LoVo (cell line): ENCODE measurements at regions not wholly inside any gene's neighbourhood (a gene's known extent, or its start where the extent isn't known, plus 50 kb on each side); places are given as distances from the start of the nearest gene placed in this dataset.

Experiments
- DNase-seq: peaks from one replicate; pipeline ENCODE4 v3.0.0-alpha.2; 2016; ENCODE audit warnings: low spot score

DNA sequence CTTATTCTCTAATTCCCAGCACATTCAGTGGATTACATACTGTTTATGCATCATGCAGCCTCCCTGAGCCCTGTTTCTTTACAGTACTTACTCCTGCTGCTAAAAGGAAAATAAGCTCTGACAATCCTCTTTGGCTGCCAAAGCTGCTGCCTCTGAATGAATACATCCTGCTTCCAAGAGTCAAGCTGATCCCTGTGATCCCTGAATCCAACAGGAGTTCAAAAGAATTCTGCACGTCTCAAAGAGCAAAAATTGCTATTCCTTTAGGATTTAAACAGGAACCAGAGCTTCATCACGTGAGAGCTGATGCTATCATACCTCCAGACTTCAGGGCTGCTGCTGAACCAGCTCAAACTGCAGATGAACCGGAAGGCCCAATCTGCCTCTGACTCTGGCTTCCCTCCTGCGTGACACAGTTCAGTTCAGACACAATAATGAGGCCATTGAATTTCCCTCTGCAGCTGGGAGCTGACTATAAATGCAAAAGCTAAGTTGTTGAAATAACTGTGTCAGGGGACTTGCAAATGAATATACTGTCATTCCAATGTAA, 851.0 kb upstream of the PHF14 start:
- DNase-seq, result no peak

DNA sequence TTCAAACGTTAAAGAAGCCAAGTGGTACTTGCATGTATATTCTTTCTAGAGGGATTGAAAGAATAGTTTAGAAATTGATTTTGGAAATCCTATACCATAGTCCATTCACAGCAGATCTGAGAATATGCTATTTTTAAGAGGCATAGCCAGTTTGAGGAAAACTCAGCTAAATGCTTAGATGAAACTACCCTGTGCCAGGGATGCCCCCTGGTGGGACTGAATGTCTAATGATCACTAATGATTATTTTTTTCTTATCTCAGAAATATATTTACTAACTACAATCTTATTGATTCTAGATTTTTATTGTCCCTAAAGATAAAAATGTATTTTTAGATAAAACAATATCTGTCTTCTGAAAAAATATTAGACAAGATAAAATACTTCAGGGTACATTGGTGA, 844.9 kb upstream of the PHF14 start:
- no peak for DNase-seq

DNA sequence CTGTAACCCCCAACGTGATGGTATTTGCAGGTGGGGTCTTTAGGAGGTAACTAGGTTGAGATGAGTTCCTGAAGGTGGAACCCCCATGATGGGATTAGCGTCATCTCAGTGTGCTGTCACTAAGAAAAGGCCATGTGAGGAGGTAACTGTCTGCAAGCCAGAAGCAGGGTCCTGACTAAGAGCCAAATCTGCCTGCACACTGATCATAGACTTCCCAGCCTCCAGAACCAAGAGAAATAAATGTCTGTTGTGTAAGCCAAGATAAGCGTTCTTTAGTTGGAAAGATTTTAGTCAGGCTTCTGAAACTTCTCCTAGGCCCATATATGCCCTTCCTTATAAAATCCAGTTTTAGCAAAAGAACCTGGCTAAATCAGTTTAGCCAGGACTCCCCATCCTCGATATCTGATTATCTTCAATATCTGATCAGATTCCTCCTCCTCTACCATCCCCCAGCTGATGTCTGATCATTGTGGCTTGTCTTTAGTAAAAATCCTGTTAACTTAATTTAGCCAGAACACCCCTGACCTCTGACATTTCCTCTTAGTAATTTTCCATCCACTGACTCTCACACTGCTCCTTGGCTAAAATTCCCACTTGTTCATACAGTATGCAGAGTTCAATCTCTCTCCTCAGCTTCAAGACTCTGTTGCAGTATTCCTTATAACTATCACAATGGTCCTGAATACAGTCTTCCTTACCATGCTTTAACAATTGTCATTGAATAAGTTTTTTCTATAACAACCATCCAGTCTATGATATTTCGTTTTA, 835.4 kb upstream of the PHF14 start:
- no peak for DNase-seq

DNA sequence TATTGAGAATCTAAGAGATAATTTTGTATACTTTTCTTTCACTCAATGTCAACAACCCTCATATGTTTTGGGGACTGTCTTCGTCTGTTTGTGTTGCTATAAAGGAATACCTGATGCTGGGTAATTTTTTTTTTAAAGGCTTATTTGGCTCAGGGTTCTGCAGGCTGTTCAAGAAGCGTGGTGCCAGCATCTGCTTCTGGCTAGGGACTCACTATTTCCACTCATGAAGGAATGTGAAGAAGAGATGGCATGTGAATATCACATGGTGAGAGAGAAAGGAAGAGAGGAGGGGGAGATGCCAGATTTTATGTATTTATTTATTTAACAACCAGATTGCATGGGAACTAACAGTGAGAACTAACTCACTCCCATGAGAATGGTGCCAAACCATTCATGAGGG, 827.4 kb upstream of the PHF14 start:
- no peak for DNase-seq

DNA sequence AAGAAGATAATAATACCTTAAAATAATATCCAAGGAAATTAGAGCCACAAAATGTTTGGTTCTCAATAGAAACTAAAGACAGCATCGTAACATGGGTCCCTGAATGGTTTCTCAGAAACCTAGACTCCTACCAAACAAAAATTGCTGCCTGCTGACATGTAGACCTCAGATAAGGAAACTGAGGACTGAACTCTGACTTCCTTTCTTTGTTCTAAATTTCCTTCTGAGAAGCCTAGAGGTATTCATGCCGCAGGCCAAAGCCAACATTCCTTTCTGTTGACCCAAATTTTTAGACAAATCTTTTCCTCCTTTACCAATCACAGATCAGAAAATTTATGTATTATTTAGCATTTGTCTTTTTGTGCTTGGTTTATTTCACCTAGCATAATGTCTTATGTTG, 816.7 kb upstream of the PHF14 start:
- DNase-seq, result no peak

DNA sequence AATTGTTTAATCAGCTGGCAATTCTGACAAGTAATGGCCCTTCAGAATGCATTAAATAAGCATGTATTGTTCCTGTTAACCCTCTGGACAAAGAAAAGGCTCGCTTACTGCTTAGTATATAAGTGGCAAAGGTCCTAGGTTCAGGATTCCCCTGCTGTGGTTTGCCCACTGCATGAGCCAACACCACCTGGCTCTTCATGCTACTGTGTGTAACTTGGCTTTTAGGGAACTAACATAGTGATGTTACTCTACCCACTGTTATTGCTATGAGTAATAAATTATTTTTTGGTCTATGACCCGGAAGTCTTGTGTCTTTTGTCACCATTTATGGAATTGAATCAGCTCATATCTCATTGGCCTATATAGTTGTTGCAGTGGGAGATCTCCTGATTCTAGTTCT, 791.7 kb upstream of the PHF14 start:
- no peak for DNase-seq

DNA sequence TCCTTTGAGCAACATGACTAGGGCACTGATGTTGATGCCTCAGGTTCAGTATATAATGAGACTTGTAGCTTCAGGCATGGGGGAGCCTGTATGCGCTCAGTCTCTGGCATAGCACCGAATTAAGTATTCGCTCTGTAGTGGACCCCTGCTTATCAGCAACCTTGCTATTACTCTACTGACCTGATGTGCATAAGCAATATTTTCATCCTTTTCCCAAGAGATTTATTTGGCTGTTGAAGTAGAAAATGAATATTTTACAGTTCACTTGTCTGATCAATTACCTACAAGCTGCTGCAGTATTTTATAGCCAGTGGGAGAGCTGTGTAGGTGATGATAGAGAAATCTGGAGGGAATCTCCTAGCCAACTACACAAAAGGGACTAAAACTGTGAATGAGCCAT, 781.6 kb upstream of the PHF14 start:
- DNase-seq, result no peak

DNA sequence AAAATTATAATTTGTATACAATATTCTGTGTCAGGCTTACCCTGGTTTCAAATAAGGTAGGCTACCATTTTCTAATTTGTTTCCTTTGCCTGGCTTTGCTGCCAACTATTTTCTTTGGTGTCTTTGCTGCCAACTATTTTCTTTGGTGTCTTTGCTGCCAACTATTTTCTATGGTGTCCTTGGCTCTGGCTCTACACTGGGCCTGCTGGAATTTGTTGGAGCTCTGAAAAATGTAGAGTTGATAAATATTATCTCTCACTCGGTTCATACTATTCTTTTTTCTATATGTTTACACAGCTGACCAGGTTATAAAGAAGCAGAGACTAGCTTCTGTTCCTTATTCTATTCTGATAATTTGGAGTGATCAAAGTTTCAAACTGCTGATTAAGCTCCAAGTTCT, 768.0 kb upstream of the PHF14 start:
- DNase-seq, result no peak

DNA sequence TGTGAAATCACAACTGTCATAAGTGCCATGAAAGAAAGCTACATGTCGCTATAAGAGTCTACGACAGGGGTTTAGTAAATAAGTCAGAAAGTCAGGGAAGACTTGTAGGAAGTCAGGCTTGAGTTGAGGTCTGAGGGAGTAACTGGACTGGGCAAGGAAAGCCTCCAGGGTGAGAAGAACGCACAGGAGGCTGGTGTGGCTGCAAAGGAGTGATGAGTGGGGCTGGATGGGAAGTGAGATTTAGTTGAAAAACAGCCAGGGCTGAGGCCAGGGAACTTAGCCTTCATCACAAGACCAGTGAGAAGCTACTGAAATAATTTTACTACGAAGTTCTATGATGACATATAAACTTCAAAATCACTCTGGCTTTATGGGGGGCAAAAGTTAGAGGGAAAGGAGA, 763.7 kb upstream of the PHF14 start:
- DNase-seq, result no peak

DNA sequence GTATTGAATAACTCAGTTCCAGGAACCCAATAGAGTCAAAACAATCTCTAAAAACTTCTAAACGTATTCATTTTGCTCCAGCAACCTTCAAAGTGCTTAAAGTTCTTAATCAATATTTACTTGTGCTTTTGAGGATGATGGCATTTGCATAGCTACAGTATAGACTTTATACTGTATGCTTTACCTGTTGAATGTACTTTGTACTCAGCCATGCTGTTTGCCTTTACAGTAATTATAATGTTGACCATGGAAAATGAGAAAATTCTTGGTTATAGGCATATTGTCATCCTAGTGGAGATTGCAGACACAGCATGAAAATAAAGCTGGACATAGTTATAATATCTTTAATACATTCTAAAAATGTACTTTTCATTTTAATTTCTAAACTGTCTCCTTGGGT, 762.7 kb upstream of the PHF14 start:
- no peak for DNase-seq

DNA sequence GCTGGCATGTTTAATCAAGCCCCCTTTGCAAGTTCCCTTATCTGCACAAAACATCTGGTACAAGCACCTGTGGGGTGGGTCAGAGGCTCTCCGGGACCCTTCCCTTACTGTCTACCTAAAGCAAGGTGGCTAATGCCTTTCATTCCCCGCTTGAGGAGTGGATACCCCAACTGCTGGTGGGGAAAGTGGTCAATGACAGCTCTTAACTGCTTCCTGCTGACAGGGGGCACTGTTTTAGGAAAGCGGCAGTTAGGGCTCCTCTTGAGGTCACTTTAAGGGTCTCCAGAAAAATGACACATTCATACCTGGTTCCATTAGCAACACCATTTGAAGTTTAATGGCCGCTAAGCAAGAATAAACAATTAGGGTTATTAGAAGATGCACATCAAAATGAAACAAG, 761.8 kb upstream of the PHF14 start:
- DNase-seq, result no peak

DNA sequence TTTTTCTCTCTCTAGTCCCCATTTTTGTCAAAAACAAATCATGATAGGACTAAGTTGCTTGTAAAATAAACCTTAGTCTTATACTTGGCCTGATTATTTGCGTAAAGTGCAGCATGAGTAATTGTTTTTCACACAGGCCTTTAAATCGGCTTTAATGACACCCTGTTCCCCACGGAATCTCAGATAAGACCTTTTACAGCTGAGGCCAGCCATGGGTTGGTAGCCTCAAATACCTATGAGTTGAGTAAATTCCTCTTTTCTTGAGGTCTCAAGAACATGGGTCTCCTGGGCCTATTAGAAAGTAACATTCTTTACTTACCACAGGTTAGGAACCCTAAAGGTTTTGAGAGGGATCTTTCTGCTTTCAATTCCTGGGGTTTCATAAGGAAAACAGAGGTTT, 761.0 kb upstream of the PHF14 start:
- no peak for DNase-seq

DNA sequence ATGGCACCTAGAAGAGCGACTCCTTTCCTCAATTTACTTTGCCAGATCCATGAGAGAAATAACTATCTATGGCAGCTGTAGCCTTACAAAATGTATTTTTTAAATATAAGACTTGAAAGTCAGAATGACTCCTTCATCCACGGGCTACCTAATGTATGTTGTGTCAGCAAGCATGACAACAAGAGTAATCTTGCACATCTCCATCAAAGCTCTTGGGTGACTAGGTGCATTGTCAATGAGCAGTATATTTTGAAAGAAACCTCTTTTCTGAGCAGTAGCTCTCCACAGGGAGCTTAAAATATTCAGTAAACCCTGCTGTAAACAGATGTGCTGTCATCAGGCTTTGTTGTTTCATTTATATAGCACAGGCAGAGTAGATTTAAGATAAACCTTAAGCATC, 757.2 kb upstream of the PHF14 start:
- DNase-seq, result no peak

DNA sequence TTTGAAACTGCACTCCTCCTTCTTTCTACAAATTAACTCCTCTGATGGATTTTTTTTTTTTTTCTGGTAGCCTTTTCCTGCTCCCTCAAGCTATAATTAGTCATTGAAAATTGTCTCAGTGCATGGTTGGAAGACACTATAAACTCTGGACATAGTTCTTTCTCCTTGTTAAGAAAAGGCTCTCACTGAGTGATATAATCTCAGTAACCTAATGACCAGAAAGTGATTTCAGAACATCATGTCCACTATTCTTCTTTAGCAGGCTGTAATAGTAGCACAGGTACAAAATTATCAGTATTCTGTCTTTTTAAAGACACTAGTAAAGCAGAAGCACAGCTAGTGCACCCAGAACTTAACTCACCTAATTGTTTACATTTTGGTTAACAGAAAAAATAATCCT, 752.6 kb upstream of the PHF14 start:
- DNase-seq, result no peak

DNA sequence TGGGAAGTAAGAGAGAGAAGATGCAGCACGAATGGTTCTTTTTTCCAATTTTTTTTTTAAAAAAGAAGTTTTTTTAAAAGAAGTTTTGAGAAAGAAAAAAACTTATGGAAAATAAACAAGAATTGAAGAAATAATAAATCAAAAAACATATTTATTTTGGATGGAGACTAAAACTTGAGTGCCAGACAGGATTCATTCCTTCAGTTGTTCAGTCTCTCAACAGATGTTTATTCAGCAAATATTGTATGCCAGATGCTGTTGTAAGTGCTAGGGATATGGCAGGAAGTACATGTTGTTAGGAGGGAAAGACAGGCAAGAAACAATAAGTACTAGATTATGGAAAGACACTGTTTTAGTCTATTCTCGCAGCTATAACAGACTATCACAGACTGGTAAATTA, 750.7 kb upstream of the PHF14 start:
- DNase-seq, result no peak

DNA sequence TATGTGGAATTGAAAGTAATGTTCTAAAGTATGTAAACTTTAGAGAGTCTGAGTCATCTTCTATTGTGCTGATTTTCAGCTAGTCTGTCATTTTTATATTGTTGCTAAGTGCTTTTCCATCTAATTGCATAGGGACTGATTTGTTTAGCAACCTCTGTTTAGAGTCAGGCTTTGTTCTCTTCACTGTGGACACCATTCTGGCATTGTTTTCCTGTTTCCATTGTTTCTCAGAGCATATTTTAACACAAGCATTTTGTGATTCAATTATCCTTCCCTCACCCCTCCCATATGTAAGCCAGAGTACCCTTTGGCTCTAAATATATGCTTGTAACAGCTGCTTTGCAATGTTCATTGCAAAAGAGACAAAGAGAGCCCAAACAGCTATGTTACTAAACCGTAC, 748.4 kb upstream of the PHF14 start:
- DNase-seq, result no peak

DNA sequence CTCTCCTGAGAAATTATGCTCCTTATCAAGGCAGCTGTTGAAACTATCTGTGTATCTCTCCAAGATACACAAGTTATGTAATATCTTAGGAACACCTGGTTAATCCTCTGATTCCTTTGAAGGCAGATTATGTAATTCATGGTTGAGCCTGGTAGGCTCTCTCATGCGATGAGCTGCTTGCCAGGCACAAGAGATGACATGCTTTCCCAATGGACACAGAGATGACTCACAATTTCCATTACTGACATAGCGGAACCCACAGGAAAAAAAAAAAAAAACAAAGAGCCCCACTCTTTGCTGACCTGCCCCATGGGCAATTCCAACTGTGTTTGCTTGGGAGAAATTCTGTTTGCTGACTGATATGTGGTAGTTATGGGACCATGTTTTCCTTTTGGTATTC, 736.4 kb upstream of the PHF14 start:
- DNase-seq, result peak; percentile 14

DNA sequence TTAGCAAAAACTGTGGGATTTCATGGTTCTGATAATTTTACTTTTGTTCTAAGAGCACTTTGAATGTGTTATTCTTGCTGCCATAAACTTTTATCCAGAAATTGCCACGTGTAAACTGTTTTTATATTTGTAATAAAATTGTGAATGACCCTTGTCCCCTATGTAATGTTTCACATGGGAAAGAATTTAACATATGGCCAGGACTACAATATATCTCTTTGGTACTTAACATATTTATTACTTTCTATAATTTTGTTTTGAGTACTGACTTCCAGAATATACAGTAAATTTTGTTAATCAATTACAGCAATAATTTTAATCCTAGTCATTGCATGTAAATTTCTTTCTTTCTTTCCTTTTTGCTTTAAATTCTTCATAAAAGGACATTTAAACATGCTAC, 735.0 kb upstream of the PHF14 start:
- DNase-seq, result no peak

DNA sequence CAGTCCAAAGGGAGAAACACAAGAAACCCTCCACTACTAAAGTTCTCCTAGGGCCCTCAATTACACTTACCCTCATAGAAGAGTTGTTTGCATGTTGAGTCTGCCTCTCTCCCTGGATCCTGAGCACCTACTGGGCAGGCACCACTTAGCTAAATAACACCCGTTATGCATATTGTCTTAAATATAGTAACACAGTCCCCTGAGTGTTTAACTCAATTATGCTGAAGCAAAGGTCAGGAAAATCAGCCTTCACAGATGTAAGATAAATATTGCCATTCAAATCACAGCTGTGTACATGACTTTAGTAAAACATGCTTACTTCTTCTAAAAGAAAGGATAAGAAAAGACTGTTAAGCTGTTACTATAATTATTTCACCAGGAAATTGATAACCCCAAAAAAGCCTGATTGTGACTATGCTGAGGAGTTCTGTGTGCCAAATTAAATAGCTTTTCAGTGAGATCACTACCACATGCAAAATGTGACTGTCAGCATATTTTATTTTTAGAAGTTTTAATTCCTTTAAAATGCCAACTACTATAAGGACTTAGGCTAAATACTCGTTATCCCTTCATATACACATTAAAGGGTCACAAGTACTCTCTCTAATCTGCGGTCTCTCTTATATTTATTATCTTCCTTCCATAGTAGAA, 733.9 kb upstream of the PHF14 start:
- DNase-seq, result no peak

DNA sequence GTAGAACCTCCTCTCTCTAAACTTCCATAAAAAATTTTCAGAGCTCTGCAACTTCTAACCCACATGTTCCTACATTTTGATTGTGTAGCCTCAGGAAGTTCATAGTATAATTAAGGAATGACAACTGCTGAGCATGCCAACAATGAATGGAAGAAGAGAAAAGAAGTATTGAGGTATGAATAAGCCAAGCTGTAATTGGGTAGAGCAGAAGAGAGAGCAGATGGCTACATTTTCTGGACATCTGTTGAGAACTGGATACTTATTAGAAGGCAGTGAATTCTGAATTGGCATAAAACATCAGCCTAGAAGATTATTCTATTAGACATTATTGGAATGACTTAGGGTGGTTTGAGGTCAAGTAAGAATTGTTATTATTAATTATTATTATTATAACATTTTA, 728.3 kb upstream of the PHF14 start:
- no peak for DNase-seq

DNA sequence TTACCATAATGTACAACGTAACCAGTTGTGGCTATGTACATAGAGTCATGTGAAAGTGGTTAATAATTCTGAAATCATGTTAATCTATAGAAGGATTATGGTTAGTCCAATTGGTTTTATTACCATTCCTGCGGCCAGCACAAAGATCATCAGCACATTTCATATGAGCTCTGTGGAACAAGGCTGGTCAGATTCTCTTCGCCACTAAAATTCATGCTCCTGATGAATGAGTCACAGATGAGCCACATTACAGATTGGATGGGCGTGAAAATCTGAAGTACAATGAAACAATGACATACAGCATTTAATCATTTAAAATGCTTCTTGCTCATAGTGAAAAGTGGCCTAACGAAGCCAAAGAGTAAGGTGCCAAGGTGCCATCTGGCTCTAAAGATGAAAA, 716.2 kb upstream of the PHF14 start:
- no peak for DNase-seq

DNA sequence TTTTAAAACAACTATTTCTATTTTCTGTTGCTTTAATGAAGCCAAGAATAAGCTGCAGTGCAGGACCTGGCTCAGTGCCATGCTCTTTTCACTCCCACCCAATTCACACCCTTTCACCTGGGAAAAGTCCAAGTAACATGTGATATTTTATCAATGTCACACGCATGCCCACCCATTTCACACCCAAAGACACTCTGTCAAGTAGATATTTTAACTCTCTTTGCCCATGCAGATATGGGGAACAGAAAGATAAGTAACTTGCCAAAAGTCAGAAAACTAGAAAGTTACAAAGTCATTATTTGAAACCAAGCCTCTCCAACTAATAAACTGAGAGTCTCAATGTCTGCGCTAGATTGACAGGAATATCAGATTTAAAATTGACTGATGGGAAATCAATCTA, 706.7 kb upstream of the PHF14 start:
- DNase-seq, result no peak

DNA sequence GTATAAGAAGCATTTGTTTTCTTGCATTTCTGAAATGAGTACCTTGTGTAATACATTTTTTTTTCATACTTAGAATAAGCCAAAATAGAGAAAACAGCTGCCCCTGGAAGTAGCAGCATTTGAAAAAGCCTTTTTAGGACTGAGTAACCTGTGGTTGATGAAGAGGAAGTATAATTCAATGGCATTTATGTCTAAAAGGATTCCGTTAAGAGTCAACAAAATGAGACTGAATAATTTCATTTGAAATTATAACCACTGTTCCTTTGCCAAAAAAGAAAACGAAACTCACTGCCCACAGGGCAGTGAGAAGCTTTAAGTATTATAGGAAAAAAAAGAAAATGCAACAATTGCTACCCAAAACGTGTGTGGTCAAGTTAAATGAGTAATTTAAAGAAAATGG, 705.6 kb upstream of the PHF14 start:
- DNase-seq, result no peak

DNA sequence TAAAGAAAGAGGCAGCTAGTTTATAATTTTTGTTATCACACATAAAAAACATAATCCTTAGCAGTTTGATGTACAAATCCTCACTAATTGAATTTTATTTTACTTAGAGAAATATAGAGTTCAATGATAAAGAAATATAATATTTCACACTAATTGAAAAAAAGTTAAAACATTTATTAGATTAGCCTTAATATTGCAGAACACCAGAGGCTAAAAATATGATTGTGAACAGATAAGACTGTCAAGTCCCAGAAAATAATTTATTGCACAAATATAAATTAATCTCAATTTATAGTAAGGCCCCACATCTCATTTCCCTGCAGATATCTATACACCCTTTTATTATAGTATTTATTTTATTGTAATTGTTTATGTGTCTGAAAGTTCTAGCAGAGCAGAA, 690.8 kb upstream of the PHF14 start:
- no peak for DNase-seq
